ENCODE measurements at regions not wholly inside any gene's neighbourhood (a gene's known extent, or its start where the extent isn't known, plus 50 kb on each side); places are given as distances from the start of the nearest gene placed in this dataset.

GRCh38 chr17:71158437-71158836, 962.4 kb upstream of the SOX9 start:
- DNase-seq (ENCODE audit: low spot score): no peak

GRCh38 chr17:71163121-71163812, 957.6 kb upstream of the SOX9 start:
- no peak for DNase-seq (ENCODE audit: low spot score)

GRCh38 chr17:71163813-71164122, 957.1 kb upstream of the SOX9 start:
- no peak for DNase-seq (ENCODE audit: low spot score)

DNA sequence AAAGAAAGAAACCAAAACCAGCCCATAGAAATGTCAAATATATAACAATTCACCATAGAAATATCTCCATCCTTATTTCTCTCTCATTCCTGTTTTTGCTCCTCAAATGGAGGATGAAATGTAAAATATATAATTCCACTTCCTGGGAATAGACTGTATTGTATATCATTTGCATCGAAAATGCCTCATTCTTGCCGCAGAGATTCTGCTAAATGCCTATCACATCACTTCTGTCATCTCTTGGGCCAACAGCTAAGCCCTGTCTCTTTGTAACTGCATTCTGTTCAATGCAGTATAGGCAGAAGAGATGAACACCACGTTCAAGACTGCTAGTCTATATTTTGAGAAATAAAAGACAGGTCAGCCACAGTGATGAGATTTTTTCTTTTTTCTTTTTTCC, 956.3 kb upstream of the SOX9 start:
- no peak for DNase-seq (ENCODE audit: low spot score)

GRCh38 chr17:71166311-71166710, 954.5 kb upstream of the SOX9 start:
- no peak for DNase-seq (ENCODE audit: low spot score)

DNA sequence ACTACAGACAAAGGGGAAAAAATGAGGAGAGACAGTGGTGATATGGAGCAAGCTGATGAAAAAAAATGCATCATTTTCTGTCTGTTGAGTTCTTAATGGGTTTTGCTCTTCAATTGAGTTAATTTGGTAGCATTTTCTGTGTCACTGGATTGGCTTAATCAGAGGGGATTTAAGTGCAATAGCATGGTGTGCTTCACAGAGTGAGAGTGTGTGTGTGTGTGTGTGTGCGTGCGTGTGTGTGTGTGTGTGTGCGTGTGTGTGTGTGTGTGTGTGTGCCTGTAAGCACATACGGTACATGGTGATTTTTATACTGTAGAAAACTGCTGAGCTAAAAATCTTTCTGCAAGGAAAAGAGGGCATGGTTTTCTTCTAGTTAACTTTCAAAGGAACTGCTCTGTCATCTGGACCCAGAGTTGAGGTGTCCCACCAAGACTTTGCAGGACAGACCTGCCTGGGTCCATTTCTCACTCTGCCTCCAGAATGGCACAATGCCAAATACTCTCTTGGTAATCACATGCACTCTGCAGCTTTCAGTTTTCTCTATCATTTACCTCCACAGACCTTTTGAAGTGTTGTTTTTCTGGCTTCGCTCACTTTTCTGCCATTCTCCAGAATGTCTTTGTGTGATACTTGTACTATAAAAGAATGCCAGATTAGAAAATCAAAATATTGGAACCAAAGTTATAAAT, 952.6 kb upstream of the SOX9 start:
- no peak for DNase-seq (ENCODE audit: low spot score)

DNA sequence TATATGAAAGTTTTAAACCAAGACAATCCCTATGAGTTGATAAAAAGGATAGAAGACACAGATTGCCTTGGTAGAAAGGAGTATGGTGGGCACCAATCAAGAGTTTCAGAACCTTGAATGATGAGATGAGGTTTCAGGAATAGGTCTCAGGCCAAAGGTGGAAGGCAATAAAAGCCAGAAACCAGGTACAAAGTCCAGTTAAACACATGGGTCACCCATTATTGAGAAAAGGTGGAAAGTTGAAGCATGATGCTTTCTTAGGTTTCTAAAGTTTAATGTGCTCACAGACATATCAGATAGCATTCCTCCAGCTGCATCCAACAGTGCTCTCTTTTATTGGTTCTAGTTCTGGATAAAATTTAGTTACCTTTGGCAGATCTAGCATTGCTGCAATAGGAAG, 950.8 kb upstream of the SOX9 start:
- DNase-seq (ENCODE audit: low spot score): no peak

- DNase-seq (ENCODE audit: low spot score): no peak
Observed at GRCh38 chr17:71171270-71171669, 949.5 kb upstream of the SOX9 start.

- no peak for DNase-seq (ENCODE audit: low spot score)
Observed at GRCh38 chr17:71173991-71174390, 946.8 kb upstream of the SOX9 start.

DNA sequence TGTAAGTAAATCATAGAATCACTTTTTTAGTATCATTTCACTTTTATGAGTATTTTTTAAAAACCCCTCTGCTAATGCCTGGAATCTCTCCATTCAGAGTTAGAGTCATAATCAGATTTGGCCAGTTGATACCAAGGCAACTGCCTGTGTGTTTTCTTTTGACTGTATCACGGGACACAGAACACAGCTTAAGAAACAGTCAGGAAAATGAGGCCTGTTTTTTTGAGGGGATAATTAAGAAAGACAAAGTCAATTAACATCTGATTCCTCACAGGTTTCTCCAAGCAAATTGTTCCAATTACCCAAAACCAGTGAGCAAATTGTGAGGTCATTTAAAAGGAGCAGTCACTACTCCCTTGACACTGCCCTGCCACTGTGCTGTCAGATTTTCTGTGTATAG, 944.5 kb upstream of the SOX9 start:
- DNase-seq (ENCODE audit: low spot score): no peak

DNA sequence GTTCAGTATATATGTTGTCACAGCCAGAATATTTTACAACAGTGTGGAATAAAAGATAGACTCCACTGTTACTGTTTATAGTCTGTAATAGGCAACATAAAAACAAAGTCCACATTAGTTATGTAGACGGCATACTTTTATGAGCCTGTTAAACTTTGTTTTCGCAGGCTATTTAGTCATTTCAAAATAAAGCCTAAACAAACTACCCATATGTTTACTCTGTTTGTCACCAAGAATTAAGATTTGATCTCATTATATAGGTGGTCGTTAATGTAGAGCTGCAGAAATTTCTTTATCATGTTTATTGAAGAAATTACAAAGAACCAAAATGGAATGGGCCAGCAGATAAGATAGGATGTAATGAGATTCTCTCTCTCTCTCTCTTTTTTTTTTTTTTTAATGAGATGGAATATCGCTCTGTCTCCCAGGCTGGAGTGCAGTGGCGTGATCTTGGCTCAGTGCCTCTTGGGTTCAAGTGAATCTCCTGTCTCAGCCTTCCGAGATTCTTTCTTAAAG, 943.8 kb upstream of the SOX9 start:
- DNase-seq (ENCODE audit: low spot score): no peak

DNA sequence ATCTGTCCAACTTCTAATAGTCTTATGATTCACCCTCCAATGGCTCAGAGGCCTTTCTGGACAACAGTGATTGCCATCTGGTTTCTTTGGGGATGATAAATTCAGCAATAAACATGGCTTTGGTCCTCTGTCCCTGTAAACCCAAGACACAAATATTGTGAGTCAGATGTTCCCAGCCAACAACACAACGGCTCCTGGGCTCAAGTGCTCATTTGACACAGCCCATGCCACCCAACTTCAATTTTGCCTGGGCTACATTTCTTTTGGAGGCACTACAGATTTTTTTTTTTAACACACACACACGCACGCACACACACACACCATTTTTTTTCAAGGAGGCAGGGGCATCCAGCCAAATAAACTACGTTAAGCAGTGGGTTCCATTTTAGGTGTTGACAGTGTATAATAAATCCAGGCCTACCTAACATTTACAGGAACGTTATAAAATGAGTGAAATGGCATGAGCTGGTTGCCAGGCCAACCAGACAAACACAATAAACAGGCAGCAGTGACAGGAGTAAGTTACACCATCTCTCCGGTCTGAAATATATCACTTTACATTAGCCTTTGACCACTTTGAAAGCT, 939.9 kb upstream of the SOX9 start:
- DNase-seq (ENCODE audit: low spot score): no peak

- no peak for DNase-seq (ENCODE audit: low spot score)
Observed at GRCh38 chr17:71183066-71183660, 937.7 kb upstream of the SOX9 start.

GRCh38 chr17:71184716-71185115, 936.1 kb upstream of the SOX9 start:
- DNase-seq (ENCODE audit: low spot score): no peak

GRCh38 chr17:71187145-71187878, 933.5 kb upstream of the SOX9 start:
- no peak for DNase-seq (ENCODE audit: low spot score)

DNA sequence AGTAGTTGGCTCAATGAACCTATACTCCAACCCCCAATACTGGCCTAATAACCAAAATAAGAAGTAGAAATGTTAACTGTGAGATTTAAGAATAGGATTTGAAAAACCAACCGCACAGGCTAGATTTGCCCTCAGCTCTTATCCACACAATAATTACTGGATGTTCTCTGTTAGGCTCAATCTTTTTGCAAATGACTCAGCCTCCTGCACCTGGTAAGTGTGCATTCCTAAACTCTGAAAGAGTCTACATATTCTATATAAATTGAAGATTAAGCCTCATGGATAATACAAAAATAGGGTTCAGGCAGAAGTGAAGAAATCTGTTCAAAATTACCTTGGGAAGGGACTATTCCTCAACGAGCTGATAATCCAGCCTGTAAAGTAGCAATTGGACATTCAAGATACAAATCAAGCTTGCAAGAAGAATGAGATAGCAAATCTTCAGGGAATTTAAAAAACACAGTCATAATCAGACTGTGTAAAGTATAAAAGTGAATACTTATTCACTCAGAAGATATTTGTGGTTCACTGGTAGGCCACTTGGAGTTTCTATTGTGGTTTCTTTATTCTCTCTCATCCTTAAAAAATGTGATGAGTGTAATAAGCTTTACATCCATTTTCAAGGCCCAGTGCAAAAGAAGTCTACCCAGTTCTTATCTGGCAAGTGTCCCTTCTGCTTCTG, 931.9 kb upstream of the SOX9 start:
- DNase-seq (ENCODE audit: low spot score): no peak

DNA sequence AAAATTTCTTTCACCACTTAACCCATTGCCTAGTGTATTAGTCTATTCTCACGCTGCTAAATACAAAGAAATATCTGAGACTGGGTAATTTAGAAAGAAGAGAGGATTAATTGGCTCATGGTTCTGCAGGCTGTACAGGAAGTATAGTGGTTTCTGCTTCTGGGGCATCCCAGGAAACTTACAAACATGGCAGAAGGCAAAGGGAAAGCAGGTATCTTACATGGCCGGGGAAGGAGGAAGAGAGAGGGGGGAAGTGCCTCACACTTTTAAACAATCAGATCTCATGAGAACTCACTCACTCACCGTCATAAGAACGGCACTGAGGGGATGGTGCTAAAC, 931.4 kb upstream of the SOX9 start:
- DNase-seq (ENCODE audit: low spot score): no peak

GRCh38 chr17:71192039-71192555, 928.7 kb upstream of the SOX9 start:
- DNase-seq (ENCODE audit: low spot score): no peak

- DNase-seq (ENCODE audit: low spot score): no peak
Observed at GRCh38 chr17:71192848-71193247, 928.0 kb upstream of the SOX9 start.

DNA sequence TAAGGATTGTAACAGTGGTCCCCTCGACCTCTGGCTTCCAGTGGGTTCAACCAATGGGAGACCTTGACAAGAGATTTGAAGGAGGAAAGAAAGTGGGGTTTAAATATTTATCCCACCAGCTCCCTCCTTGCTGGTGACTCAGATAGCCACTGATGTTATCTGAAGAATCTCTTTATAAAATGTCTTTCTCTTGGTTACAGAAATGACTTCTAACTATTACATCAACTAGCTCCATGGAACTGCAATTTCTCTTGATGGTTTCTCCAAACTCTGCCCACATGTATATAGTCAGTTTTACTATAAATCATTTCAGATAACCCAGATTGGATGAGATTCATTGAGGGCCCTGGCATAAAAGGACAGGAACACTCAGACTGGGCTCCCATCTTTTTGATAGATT, 920.2 kb upstream of the SOX9 start:
- DNase-seq (ENCODE audit: low spot score): no peak

DNA sequence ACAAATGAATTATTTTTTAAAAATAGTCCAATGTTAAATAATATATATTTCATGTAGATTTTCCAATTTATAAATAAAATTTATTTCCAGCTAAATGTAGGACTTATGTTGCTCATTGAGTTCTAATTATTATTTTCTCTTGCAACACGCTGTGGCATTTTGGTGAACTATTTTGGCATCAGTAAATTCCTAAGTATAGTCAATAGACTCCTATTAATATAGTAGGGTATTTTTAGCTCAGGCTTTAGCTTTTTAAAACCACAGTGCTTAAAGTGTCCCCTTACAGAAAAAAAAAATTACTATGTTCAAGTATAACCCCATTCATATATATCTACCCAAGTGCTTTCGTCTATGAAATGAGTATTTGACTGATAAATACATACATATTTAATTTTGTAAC, 919.2 kb upstream of the SOX9 start:
- no peak for DNase-seq (ENCODE audit: low spot score)

DNA sequence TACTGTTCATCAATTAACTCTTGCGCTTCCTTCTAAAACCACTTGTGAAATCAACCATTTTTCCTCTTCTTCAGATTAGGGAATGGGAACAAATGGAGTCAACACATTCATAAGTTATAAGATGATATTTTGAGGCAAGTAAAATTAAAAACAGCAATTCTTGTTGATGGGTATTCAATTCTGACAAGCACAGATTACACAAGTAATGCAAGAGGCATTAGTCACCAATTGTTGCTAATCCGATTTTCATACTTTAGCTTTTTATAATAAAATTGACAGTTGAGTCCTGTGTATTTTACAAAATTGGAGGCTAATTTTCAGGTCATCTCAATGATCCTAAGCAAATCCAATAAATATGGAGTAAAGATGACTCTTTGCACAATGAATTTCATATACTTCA, 918.4 kb upstream of the SOX9 start:
- no peak for DNase-seq (ENCODE audit: low spot score)

All from germinal center (tissue), 1 donor.